ENCODE measurements at regions not wholly inside any gene's neighbourhood (a gene's known extent, or its start where the extent isn't known, plus 50 kb on each side); places are given as distances from the start of the nearest gene placed in this dataset.
"Not testable (repeated sequence)": the region's sequence is repeated elsewhere in the genome, so short reads cannot be mapped to it uniquely, and the experiment has no call there.

- DNase-seq (ENCODE audit: low read depth in 4 of 4, low spot score in 2 of 4): no peak
These were observed 57.8 kb downstream of the OR2B2 start for GRCh38 chr6:27854421-27854820.

- no peak for DNase-seq (ENCODE audit: low read depth in 4 of 4, low spot score in 2 of 4)
These were observed 60.8 kb downstream of the OR2B2 start for GRCh38 chr6:27851440-27851839.

- not testable (repeated sequence) for DNase-seq (ENCODE audit: low read depth in 4 of 4, low spot score in 2 of 4)
These were observed 63.2 kb downstream of the OR2B2 start for GRCh38 chr6:27849001-27849400.

GRCh38 chr6:27847706-27848105 lies 64.5 kb downstream of the OR2B2 start:
- DNase-seq (ENCODE audit: low read depth in 4 of 4, low spot score in 2 of 4): no peak

- no peak for DNase-seq (ENCODE audit: low read depth in 4 of 4, low spot score in 2 of 4)
These were observed 71.6 kb downstream of the OR2B2 start for GRCh38 chr6:27840572-27840971.

- peak in 3 of 4 donors; percentile 44 to 62 (median 56) for DNase-seq (ENCODE audit: low read depth in 4 of 4, low spot score in 2 of 4)
These were observed 72.3 kb downstream of the OR2B2 start for GRCh38 chr6:27839626-27840475.

GRCh38 chr6:27838945-27839625 lies 73.1 kb downstream of the OR2B2 start:
- peak in 2 of 4 donors; percentile 28 to 56 for DNase-seq (ENCODE audit: low read depth in 4 of 4, low spot score in 2 of 4)

- DNase-seq (ENCODE audit: low read depth in 4 of 4, low spot score in 2 of 4): peak; percentile 99 to 100 (median 99)
These were observed 73.9 kb downstream of the OR2B2 start for GRCh38 chr6:27838058-27838944.

- DNase-seq (ENCODE audit: low read depth in 4 of 4, low spot score in 2 of 4): peak in 1 of 4 donors; percentile 75
These were observed 74.6 kb downstream of the OR2B2 start for GRCh38 chr6:27837625-27838057.

GRCh38 chr6:27836783-27837624 lies 75.2 kb downstream of the OR2B2 start:
- DNase-seq (ENCODE audit: low read depth in 4 of 4, low spot score in 2 of 4): peak in 2 of 4 donors; percentile 81 to 83

GRCh38 chr6:27836141-27836782 lies 75.9 kb downstream of the OR2B2 start:
- no peak for DNase-seq (ENCODE audit: low read depth in 4 of 4, low spot score in 2 of 4)

- DNase-seq (ENCODE audit: low read depth in 4 of 4, low spot score in 2 of 4): no peak
These were observed 77.2 kb downstream of the OR2B2 start for GRCh38 chr6:27834879-27835549.

GRCh38 chr6:27834384-27834783 lies 77.8 kb downstream of the OR2B2 start:
- no peak for DNase-seq (ENCODE audit: low read depth in 4 of 4, low spot score in 2 of 4)

GRCh38 chr6:27831434-27832081 lies 80.6 kb downstream of the OR2B2 start:
- DNase-seq (ENCODE audit: low read depth in 4 of 4, low spot score in 2 of 4): not testable (repeated sequence)

GRCh38 chr6:27830600-27831433 lies 81.4 kb downstream of the OR2B2 start:
- not testable (repeated sequence) for DNase-seq (ENCODE audit: low read depth in 4 of 4, low spot score in 2 of 4)

- DNase-seq (ENCODE audit: low read depth in 4 of 4, low spot score in 2 of 4): no peak
These were observed 82.0 kb downstream of the OR2B2 start for GRCh38 chr6:27830212-27830599.

- no peak for DNase-seq (ENCODE audit: low read depth in 4 of 4, low spot score in 2 of 4)
These were observed 82.6 kb downstream of the OR2B2 start for GRCh38 chr6:27829453-27830211.
